Common myeloid progenitor, CD34-positive (primary cell): ENCODE measurements at regions not wholly inside any gene's neighbourhood (a gene's known extent, or its start where the extent isn't known, plus 50 kb on each side); places are given as distances from the start of the nearest gene placed in this dataset.

Source experiments
- CTCF ChIA-PET: fragments of 350-600 bp; sonication (Branson Sonifier 250); formaldehyde crosslinking; loops from one replicate; lab custom pipeline; 2021; ENCODE audit warnings: antibody characterized with exemption; lab: Charles Lee
- POLR2A ChIA-PET: fragments of 350-600 bp; sonication (Branson Sonifier 250); formaldehyde crosslinking; loops from one replicate; lab custom pipeline; 2021; ENCODE audit warnings: antibody characterized with exemption; lab: Charles Lee
- DNase-seq, 3 donors: peaks; one replicate each; pipeline versions ENCODE4 v3.0.0 to v3.0.0-alpha.2; 2013
- H3K27ac ChIP-seq, 2 experiments: 1 replicate in 1 of 2; 2 replicates in 1 of 2; pipeline ENCODE4 v1.7.0; 2013; ENCODE audit warnings: inconsistent platforms in 2 of 2, low read length in 2 of 2, mild to moderate bottlenecking in 2 of 2, low read depth in 1 of 2, moderate library complexity in 1 of 2; ENCODE audit not compliant: severe bottlenecking in 2 of 2, insufficient read depth in 1 of 2, poor library complexity in 1 of 2
- H3K27me3 ChIP-seq, 5 experiments: replicated peaks in 2 of 5; 1 replicate in 3 of 5; 2 replicates in 2 of 5; pipeline versions ENCODE4 v1.6.1 to v1.7.0; 2013; ENCODE audit warnings: low read length in 4 of 5, mild to moderate bottlenecking in 2 of 5, moderate library complexity in 2 of 5, inconsistent platforms in 1 of 5; ENCODE audit not compliant: insufficient read depth in 5 of 5, control insufficient read depth in 4 of 5
- H3K36me3 ChIP-seq, 4 experiments: 1 replicate in 2 of 4; 2 replicates in 2 of 4; pipeline versions ENCODE4 v1.6.1 to v1.7.0; 2013; ENCODE audit warnings: low read length in 3 of 4, control low read depth in 1 of 4, mild to moderate bottlenecking in 1 of 4; ENCODE audit not compliant: control insufficient read depth in 4 of 4, insufficient read depth in 4 of 4
- H3K4me1 ChIP-seq, 4 experiments: 1 replicate in 3 of 4; 2 replicates in 1 of 4; pipeline versions ENCODE4 v1.6.1 to v1.7.1; 2013; ENCODE audit warnings: low read length in 3 of 4, mild to moderate bottlenecking in 3 of 4, control low read depth in 1 of 4, inconsistent platforms in 1 of 4, moderate library complexity in 1 of 4; ENCODE audit not compliant: control insufficient read depth in 4 of 4, insufficient read depth in 4 of 4; ENCODE audit errors: control extremely low read depth in 1 of 4
- H3K4me3 ChIP-seq, 7 experiments: 1 replicate in 4 of 7; 2 replicates in 3 of 7; pipeline versions ENCODE4 v1.5.1 to v1.7.0; 2013; ENCODE audit warnings: mild to moderate bottlenecking in 7 of 7, low read length in 6 of 7, moderate library complexity in 6 of 7, inconsistent platforms in 2 of 7, low read depth in 2 of 7, control low read depth in 1 of 7; ENCODE audit not compliant: insufficient read depth in 4 of 7, control insufficient read depth in 1 of 7; ENCODE audit errors: extremely low read depth in 1 of 7
- H3K9me3 ChIP-seq, 5 experiments: 1 replicate in 4 of 5; 2 replicates in 1 of 5; pipeline versions ENCODE4 v1.6.1 to v1.7.1; 2013; ENCODE audit warnings: low read length in 4 of 5, mild to moderate bottlenecking in 2 of 5, inconsistent platforms in 1 of 5, low read depth in 1 of 5, moderate library complexity in 1 of 5; ENCODE audit not compliant: control insufficient read depth in 4 of 5, insufficient read depth in 2 of 5; ENCODE audit errors: control extremely low read depth in 1 of 5
- WGBS: methylation state at CpG from one replicate; pipeline ENCODE4 v1.1.5; 2013; ENCODE audit not compliant: insufficient coverage; 5-methylcytosine and 5-hydroxymethylcytosine counted together

GRCh38 chr11:116250155-116250554, 522.6 kb downstream of the BUD13 start:
- Histone ChIP-seq H3K36me3 (no peaks in the 10 kb centered on the region), H3K9me3 (peaks cover 0 to 4% (median 0%) of the 10 kb centered on the region in 5 experiments), H3K27ac (no peak overlapping the region), H3K4me1 (no peaks in the 10 kb centered on the region), H3K4me3 (no peak overlapping the region), H3K27me3 (peaks cover 0 to 3% (median 0%) of the 10 kb centered on the region in 5 experiments)
- WGBS: 90% methylated on average over 6 of the region's 7 CpGs
- no peak for DNase-seq
- CTCF ChIA-PET: no interaction called here
- POLR2A ChIA-PET: no interaction called here

- Histone ChIP-seq H3K36me3 (no peaks in the 10 kb centered on the region), H3K9me3 (peaks cover 0 to 4% (median 0%) of the 10 kb centered on the region in 5 experiments), H3K4me3 (no peak overlapping the region), H3K27ac (no peak overlapping the region), H3K27me3 (peaks cover 0 to 5% (median 0%) of the 10 kb centered on the region in 5 experiments), H3K4me1 (no peaks in the 10 kb centered on the region)
- no peak for DNase-seq
- WGBS: 93% methylated on average over 2 of the region's 2 CpGs
- POLR2A ChIA-PET: no interaction called here
- CTCF ChIA-PET: no interaction called here
Measured at GRCh38 chr11:116249561-116249960, 523.2 kb downstream of the BUD13 start.

- WGBS: 86% methylated on average over 3 of the region's 4 CpGs
Measured at GRCh38 chr11:116244889-116245288, 527.9 kb downstream of the BUD13 start.

GRCh38 chr11:116244439-116244838, 528.3 kb downstream of the BUD13 start:
- DNase-seq: no peak
- no peaks in the 10 kb centered on the region for H3K9me3 ChIP-seq
- no peak overlapping the region for H3K4me3 ChIP-seq
- 82% methylated on average over 5 of the region's 8 CpGs for WGBS
- ChIA-PET CTCF (no interaction called here), POLR2A (no interaction called here)
- no peaks in the 10 kb centered on the region for H3K4me1 ChIP-seq
- H3K27me3 ChIP-seq: peaks cover 0 to 12% (median 0%) of the 10 kb centered on the region in 5 experiments
- H3K27ac ChIP-seq: no peak overlapping the region
- H3K36me3 ChIP-seq: no peaks in the 10 kb centered on the region

More at GRCh38 chr11:116244889-116245288, 527.9 kb downstream of the BUD13 start:
- H3K9me3 ChIP-seq: no peaks in the 10 kb centered on the region
- CTCF ChIA-PET: no interaction called here
- H3K27me3 ChIP-seq: peaks cover 0 to 12% (median 0%) of the 10 kb centered on the region in 5 experiments
- no peak for DNase-seq
- POLR2A ChIA-PET: no interaction called here
- no peak overlapping the region for H3K27ac ChIP-seq
- no peaks in the 10 kb centered on the region for H3K36me3 ChIP-seq
- H3K4me3 ChIP-seq: no peak overlapping the region
- H3K4me1 ChIP-seq: no peaks in the 10 kb centered on the region

- Histone ChIP-seq H3K27ac (no peak overlapping the region), H3K27me3 (peaks cover 0 to 12% (median 0%) of the 10 kb centered on the region in 5 experiments), H3K9me3 (no peaks in the 10 kb centered on the region), H3K36me3 (no peaks in the 10 kb centered on the region), H3K4me3 (no peak overlapping the region), H3K4me1 (no peaks in the 10 kb centered on the region)
- ChIA-PET CTCF (no interaction called here), POLR2A (no interaction called here)
- 100% methylated on average over 1 of the region's 5 CpGs for WGBS
- DNase-seq: no peak
Measured at GRCh38 chr11:116243991-116244390, 528.8 kb downstream of the BUD13 start.

- Histone ChIP-seq H3K27ac (no peak overlapping the region), H3K36me3 (no peaks in the 10 kb centered on the region), H3K27me3 (peaks cover 0 to 12% (median 3%) of the 10 kb centered on the region in 5 experiments), H3K4me3 (no peak overlapping the region), H3K9me3 (no peaks in the 10 kb centered on the region), H3K4me1 (no peaks in the 10 kb centered on the region)
- WGBS: 90% methylated on average over 4 of the region's 4 CpGs
- ChIA-PET CTCF (no interaction called here), POLR2A (no interaction called here)
- no peak for DNase-seq
Measured at GRCh38 chr11:116242006-116242405, 530.8 kb downstream of the BUD13 start.

GRCh38 chr11:116240710-116241109, 532.1 kb downstream of the BUD13 start:
- POLR2A ChIA-PET: no interaction called here
- 100% methylated on average over 3 of the region's 4 CpGs for WGBS
- H3K27me3 ChIP-seq: peaks cover 0 to 12% (median 3%) of the 10 kb centered on the region in 5 experiments
- no peak for DNase-seq
- H3K4me1 ChIP-seq: no peaks in the 10 kb centered on the region
- CTCF ChIA-PET: no interaction called here
- no peak overlapping the region for H3K4me3 ChIP-seq
- H3K27ac ChIP-seq: no peak overlapping the region
- no peaks in the 10 kb centered on the region for H3K9me3 ChIP-seq
- no peaks in the 10 kb centered on the region for H3K36me3 ChIP-seq
